ENCODE measurements at regions not wholly inside any gene's neighbourhood (a gene's known extent, or its start where the extent isn't known, plus 50 kb on each side); places are given as distances from the start of the nearest gene placed in this dataset.
"Not testable (repeated sequence)": the region's sequence is repeated elsewhere in the genome, so short reads cannot be mapped to it uniquely, and the experiment has no call there.

DNA sequence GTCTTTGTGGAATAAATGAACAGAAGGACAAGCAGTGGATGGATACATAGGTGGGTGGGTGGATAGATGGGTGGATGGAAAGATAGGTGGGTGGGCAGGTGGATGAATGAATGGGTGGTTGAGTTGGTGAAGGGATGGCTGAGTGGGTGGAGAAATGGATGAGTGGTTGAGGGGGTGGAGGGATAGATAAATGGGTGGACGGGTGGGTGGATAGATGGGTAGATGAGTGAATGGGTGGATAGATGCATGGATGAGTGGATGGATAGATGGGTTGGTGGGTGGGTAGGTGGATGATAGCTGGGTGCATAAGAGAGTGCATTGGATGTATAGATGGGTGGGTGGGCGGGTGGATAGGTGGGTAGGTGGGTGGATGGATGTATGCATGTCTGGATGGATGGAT lies 63.5 kb downstream of the UNC93B1 start:
- not testable (repeated sequence) for DNase-seq

DNA sequence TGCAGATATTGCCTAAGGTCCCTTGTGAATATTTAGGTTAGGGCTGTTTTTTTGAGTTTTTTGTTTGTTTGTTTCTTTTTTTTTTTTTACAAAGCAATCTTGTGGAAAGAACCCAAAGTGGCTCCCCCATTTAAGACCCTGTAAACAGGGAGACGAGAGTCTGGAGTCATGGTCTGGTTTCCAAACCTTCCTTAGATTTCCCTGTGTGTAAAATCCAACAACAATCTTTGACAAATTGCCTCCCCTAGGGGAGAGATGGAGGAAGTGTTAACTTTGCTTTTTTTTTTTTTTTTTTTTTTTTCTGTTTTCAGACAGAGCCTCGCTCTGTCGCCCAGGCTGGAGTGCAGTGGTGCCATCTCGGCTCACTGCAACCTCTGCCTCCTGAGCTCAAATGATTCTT lies 64.9 kb downstream of the UNC93B1 start:
- not testable (repeated sequence) for DNase-seq

DNA sequence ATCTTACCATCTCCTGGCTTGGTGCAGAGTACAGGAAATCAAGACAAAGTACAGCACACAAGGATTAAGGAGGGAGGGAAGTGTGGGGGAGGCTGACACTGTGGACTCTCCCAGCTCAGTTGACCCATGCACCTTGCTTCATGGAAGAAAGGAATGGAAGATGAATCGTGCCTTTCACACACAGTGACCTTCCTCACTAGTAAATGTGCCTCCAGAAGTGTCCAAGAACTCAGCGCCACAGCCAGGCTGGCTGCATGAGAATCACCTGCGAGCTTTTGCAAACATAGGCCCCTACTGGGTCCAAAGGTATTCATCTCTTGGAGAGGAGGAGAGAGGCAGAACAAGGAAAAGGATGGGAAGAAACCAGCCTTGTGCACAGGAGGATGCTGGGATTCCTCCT lies 65.5 kb downstream of the UNC93B1 start:
- DNase-seq: not testable (repeated sequence)

DNA sequence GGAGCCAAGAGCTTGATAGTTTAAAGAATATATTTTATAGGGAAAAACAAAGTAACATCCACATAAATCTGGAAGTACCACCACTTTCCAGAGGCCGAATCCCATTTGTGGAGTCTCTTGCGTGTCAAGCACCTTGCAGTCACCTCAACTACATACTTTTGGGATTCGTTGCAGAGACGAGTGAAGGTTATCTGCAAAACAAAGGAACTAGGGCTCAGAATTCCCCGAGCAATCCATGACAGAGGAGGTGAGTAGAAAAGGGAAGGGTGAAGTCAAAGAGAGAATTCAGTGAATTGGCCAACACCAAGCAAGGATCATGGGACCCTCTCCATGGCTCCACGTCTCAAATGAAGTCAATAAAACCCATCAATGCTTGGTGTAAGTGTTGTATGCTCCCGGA lies 80.3 kb downstream of the UNC93B1 start:
- DNase-seq: not testable (repeated sequence)

DNA sequence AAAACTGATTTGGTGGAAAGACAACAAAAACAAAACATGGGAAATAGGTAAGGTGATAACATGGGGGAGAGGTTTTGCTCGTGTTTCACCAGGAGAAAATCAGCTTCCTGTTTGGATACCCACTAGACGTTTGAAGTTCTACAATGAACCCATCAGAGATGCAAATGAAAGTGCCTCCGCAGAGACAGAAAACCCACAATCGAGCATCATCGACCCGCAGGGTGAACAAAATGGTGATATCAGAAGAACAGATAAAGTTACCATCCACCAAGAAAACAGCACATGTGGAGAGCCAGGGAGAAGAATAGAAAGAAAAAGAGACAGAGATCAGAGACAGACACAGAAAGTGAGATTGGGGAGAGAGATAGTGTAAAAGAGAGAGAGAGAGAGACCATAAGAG lies 83.4 kb downstream of the UNC93B1 start:
- DNase-seq: not testable (repeated sequence)

DNA sequence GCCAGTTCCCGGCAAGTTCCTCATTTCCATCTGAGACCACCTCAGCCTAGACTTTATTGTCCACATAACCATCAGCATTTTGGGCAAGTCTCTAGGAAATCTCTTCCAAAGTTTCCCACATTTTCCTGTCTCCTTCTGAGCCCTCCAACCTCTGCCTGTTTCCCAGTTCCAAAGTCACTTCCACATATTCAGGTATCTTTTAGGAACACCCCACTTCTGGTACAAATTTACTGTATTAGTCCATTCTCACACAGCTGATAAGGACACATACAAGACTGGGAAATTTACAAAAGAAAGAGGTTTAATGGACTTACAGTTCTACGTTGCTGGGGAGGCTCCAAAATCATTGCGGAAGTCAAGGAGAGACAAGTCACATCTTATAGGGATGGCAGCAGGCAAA lies 91.7 kb downstream of the UNC93B1 start:
- not testable (repeated sequence) for DNase-seq

DNA sequence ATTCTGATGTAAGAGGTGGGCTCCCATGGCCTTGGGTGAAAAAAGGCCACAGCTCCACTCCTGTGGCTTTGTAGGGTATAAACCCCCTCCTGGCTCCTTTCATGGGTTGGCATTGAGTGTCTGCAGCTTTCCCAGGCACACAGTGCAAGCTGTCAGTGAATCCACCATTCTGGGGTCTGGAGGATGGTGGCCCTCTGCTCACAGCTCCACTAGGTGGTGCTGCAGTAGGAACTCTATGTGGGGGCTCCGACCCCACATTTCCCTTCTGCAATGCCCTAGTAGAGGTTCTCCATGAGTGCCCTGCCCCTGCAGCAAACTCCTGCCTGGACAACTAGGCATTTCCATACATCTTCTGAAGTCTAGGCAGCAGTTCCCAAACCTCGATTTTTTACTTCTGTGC lies 92.7 kb downstream of the UNC93B1 start:
- DNase-seq: not testable (repeated sequence)

DNA sequence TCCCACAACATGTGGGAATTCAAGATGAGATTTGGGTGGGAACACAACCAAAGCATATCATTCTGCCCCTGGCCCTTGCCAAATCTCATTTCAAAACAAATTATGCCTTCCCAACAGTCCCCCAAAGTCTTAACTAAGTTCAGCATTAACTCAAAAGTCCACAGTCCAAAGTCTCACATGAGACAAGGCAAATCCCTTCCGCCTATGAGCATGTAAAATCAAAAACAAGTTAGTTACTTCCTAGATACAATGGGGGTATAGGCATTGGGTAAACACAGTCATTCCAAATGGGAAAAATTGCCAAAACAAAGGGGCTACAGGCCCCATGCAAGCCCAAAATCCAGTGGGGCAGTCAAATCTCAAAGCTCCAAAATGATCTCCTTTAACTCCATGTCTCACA lies 93.1 kb downstream of the UNC93B1 start:
- DNase-seq: not testable (repeated sequence)

DNA sequence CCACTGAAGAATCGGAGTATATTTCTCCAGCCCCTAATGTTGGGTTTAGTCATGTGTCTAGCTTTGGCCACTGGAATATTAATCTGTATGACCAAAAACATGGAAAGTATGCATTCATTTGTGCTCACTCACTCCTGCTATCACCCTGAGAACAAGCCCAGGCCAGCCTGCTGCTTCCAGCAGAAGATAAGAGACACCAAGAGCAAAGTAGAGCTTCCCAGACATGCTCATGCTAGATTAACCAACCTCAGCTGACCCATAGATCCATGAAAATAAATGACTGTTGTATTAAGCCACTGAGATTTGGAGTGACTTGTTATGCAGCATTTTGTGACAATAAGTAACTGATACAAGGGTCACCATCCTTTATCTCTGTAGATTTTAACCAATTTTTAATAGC lies 96.9 kb downstream of the UNC93B1 start:
- not testable (repeated sequence) for DNase-seq

DNA sequence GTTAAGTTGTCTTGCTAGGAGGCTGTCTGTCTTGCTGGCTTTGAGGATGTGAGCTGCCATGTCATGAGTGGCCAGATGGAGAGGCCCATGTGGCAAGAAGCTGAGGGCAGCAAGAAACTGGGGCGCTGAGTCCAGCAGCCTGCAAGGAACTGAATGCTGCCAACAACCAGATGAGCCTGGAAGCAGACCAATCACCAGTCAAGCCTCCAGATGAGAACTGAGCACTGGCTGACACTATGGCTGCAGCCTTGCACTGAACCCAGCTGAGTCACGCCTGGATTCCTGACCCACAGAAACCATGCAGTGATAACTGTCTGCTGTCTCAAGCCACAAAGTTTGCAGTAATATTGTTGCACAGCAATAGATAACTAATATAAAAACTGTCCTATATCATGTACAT lies 104.4 kb downstream of the UNC93B1 start:
- not testable (repeated sequence) for DNase-seq

DNA sequence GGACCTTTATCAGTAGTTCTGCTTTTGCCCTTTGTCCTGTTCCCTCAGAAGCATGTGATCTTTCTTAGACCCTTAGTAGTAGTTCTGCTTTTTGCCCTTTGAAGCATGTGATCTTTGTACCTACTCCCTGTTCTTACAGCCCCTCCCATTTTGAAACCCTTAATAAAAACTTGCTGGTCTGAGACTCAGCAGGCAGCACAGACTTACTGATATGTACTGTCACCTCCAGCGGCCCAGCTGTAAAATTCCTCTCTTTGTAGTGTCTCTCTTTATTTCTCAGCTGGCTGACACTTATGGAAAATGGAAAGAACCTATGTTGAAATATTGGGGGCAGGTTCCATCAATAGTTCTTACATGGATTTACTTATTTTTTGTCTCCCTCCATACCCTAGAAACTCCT lies 110.4 kb downstream of the UNC93B1 start:
- DNase-seq: not testable (repeated sequence)

DNA sequence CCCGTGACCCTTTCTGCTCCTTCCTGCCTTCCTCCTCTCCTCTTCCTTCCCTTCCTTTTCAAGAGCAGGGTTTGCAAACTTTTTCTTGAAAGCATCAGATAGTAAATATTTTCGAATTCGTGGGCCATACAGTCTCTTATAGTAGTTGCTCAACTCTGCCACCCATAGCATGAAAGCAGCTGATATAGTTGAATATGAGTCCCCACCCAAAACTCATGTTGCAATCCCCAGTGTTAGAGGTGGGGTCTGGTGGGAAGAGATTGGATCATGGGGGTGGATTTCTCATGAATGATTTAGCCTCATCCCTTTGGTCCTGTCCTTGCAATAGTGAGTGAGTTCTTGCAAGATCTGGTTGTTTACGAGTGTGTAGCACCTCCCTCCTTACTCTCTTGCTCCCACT lies 114.3 kb downstream of the UNC93B1 start:
- not testable (repeated sequence) for DNase-seq

DNA sequence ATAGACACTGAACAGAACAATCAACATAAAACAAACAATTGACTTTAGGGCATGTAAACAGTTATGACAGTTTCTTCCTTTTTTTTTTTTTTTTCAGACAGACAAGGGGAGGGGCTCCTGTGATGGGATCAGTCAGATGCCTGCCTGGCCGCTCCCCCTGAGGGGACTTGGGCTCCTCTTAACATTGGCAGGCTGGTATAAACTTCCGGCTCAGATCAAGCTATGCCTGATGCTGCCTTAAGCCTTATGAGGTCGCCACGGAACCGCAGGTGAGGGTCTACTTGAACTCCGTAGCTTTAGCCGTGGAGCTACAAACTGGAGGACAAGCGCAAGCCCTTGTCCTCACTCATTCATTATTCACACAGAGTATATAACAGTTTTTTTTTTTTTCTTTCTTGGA lies 115.8 kb downstream of the UNC93B1 start:
- DNase-seq: not testable (repeated sequence)

DNA sequence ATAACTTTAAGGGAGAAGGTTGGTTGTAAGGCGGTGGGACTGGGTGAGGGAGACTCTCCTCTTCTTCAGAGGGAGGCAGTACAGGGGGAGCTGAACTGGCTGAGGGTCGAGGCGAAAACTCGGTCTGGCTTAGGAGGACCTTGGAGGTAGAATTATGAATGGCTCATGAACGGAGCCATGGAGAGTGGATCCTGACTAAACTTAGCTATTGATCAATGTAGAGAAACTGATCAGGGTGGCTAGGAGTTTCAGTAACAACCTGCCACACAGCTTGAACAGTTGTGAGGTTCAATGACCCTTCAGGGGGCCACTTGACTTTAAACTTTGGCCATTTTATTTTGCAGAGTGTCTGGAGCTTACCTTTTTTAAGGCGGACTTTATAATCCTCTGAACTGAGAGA lies 117.2 kb downstream of the UNC93B1 start:
- not testable (repeated sequence) for DNase-seq

DNA sequence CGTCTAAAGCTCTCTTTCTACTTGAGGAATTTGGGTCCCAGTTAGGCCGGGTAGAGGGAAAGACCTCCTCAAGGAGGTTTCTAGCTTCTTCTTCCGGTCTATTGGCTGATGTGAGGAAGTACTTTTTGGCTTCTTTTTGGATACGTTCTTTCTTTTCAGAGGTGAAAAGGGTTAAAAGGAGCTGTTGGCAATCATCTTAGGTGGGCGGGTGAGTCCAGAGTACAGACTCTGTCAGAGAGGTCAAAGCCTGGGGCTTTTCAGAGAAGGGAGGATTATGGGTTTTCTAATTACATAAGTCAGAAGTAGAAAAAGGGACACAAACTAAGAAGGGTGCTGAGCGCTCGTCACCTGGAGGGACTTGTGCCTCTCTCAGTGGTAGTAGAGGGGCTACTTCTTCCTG lies 117.7 kb downstream of the UNC93B1 start:
- not testable (repeated sequence) for DNase-seq

DNA sequence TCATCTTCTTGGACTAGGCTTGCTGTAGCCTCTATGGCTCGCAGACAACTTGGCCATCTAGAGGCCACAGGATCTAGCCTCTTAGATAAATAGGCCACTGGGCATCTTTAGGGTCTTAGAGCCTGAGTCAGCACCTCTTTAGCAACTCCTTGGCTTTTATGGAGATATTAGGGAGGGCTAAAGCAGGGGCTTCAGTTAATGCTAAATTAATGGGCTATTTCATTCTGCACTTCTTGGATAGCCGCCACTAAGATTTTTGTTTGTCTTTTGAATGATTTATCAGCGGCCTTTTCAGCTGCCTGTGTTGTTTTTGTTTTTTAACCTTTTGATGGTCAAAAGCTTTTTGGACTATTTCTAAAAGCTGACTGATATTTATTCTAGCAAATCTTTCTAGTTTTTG lies 118.3 kb downstream of the UNC93B1 start:
- not testable (repeated sequence) for DNase-seq

DNA sequence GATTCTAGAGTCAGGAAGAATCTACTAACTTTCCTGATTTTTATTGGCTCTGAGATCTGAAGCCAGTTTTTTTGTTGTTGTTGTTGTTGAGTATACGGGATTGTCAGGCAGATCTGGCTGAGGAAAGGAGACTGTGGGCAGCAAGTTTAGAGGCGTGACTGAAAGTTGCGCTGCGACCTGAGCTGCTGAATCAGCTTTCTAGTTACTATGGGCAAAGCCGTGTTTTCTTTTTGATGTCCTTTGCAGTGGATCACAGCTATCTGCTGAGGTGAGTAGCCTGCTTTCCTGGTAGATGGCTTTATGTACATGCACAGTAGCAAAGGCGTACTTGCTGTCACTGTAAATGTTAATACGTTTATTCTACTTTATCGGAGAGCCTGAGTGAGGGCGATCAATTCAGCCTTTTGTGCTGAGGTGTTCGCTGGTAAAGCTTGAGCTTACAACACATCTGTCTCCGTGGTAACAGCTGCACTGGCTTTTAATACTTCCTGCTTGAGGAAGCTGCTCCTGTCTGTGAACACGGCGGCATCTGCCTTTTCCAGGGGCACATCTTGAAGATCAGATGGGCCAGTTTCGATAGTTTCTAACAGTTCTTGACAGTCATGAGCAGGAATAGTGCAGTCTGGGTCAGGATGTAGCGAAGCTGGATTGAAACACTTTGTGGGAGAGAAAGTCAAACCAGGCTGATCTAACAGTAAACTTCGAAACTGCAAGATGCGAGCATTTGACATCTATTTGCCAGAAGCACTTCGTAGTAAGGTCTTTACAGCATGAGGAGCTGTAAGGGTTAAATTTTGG lies 118.9 kb downstream of the UNC93B1 start:
- DNase-seq: not testable (repeated sequence)

DNA sequence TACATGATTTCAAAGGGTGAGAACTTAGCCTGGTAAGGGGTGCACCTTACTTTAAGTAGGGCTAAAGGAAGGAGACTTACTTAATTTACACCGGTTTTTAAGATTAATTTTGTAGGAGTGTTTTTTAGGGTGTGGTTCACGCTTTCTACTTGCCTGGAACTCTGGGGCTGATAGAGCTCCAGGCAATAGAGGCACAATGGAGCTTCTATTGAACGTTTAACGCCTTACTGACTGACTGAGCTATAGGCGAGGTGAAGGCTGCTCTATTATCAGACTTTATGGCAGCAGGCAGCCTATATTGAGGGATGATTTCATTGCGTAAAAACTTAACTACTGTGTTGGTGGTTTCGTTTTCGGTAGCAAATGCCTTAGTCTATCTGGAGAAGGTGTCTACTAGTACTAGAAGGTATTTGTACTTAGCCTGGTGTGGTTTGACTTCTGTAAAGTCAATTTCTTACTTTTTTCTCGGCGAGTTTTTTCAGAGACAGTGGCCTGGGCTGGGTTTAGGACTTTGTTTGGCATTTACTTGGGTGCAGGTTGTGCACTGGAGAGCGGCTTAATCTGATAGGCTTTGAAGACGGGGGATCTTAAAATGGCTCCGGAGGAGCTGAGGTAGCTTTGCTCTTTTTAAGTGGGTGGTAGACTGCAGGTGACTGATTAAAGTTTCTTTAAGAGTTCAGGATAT lies 119.7 kb downstream of the UNC93B1 start:
- not testable (repeated sequence) for DNase-seq

DNA sequence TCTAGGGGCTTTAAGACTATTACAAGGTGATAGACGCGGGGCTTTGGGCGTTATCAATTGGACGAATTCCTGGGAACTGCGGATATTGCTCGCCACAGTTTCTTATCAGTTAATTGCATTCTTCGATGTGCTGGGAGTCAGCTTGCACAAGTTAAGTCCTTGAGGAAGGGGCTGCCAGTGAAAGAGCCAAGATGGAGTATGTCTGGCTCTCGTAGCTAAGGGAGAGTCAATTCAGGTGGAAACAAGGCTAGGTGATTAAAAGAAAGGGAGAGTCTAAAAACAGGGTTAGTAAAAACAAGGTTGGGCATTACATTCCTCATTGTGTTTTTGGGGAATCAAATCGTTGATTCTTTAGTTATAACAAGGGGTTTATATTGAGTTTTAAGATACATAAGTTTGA lies 121.6 kb downstream of the UNC93B1 start:
- not testable (repeated sequence) for DNase-seq

DNA sequence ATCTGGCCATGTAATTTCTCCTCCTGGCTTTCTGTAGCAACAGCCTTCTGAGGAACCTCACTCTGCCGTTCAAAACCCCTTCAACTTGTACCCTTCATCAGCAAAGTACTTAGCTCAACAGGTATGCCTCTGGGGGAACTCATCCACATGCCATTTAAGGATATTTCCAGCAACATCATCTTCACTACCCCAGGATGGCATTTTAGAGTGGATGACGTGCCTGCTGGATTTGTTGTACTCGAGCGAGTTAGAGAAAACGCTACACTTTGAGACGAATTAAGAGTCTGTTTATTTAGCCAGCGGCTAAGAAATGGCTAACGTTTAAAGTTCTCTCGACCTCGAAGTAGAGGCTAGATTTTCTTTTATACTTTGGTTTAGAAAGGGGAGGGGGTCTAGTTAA lies 122.1 kb downstream of the UNC93B1 start:
- not testable (repeated sequence) for DNase-seq

DNA sequence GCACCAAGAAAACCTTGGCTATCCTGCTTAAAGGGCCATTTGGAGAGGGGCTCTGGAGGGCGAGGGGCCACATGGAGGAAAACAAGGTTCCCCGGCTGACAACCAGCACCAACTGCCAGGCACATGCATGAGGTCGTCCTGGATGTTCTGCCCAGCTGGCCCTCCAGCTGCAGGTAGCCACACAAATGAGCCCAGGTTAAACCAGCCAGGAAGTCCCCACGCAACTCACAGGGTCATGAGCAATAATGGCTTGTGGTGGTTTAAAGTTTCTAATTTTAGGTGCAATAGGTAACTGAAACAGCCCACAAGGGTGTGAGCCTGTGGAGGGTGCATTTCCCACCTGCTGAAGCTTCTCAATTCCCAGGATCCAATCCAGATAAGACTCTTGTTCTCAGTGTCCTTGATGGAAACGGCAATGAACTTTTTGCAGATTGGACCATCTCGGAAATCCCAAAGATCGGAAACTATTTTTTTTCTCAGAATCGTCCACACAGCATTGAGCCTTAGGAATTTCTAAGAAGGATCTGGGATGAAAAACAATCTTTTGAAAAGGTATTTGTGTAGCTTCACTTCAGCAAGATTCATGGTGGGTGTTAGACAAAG lies 123.2 kb downstream of the UNC93B1 start:
- DNase-seq: not testable (repeated sequence)

DNA sequence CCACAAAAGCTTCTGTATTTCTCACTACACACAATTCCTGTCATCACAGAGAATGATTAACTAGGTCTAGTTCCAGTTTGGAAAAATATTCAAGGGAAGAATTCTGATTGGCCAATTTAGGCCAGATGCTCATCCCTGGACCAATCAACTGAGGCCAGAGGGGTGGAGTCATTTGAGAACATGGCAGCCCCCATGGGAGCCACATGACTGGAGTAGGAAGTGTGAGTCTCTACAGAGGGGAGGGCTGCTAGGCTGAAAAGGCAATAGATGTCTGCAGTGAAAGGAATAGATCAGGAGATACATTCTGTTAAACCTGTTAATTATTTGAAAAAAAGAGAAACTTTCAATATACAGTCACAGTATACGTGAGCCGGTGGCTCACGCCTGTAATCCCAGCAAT lies 125.2 kb downstream of the UNC93B1 start:
- not testable (repeated sequence) for DNase-seq

DNA sequence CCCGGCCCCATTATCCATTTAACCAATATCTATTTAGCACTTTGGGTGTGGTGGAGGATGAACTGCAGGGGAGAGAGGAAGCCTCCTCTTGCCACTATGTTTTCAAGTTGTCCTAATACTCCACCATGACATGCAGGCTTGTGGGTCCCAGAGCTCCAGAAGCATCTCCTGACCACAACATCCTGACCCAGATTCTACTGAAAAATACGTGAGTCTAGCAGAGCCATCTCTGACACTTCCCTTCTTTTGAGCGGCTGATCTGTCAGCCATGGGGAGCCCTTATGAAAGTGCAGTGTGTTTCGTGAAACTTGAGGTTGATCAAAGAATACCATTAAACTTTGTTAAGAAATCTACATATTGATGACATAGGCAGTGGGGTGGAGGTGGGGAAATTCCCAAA lies 126.6 kb downstream of the UNC93B1 start:
- DNase-seq: not testable (repeated sequence)

DNA sequence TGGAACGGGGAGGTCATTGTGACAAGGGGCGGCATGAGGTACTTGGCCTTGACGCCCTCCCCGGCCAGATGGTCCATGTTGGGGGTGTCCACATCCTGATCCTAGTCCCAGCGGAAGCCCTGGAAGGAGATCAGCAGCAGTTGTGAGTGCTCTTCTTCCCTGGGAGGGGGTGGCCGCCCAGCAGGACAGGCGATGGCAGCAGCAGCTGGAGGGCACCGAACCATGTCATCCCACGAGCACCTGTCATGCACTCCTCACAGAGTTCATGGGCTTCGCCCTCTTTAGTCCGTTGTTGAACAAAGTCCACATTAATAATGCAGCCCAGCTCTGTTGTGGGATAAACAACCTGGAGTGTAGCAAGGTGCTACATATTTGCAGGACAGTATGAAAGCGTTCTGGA lies 130.7 kb downstream of the UNC93B1 start:
- DNase-seq: not testable (repeated sequence)
